ENCODE measurements at regions not wholly inside any gene's neighbourhood (a gene's known extent, or its start where the extent isn't known, plus 50 kb on each side); places are given as distances from the start of the nearest gene placed in this dataset.
A peak's percentile ranks its signal among the peaks of the same experiment; 100 is the strongest.

- Histone ChIP-seq H3K4me1 (ENCODE audit: low read depth) (no peaks in the 10 kb centered on the region), H3K36me3 (ENCODE audit: low read depth) (no peaks in the 10 kb centered on the region), H3K4me3 (no peak overlapping the region), H3K9me3 (no peaks in the 10 kb centered on the region)
- ATAC-seq (no peak), DNase-seq (no peak)
- intact Hi-C loops (cut with DNase I, micrococcal nuclease): no loop called here
- no peak for TF ChIP-seq CTCF (IDR thresholded peaks at IDR 0.05)
Measured at GRCh38 chr3:104594491-104594890, 772.2 kb upstream of the ALCAM start.

GRCh38 chr3:104596054-104596453 lies 770.7 kb upstream of the ALCAM start:
- no peak for TF ChIP-seq CTCF (IDR thresholded peaks at IDR 0.05)
- Histone ChIP-seq H3K9me3 (no peaks in the 10 kb centered on the region), H3K4me1 (ENCODE audit: low read depth) (no peaks in the 10 kb centered on the region), H3K36me3 (ENCODE audit: low read depth) (no peaks in the 10 kb centered on the region), H3K4me3 (no peak overlapping the region)
- ATAC-seq: no peak
- intact Hi-C loops (cut with DNase I, micrococcal nuclease): no loop called here
- DNase-seq: no peak

GRCh38 chr3:104596551-104596950 lies 770.2 kb upstream of the ALCAM start:
- Histone ChIP-seq H3K9me3 (no peaks in the 10 kb centered on the region), H3K4me3 (no peak overlapping the region), H3K4me1 (ENCODE audit: low read depth) (no peaks in the 10 kb centered on the region), H3K36me3 (ENCODE audit: low read depth) (no peaks in the 10 kb centered on the region)
- TF ChIP-seq CTCF (IDR thresholded peaks at IDR 0.05): no peak
- ATAC-seq: peak; percentile 66
- intact Hi-C loops (cut with DNase I, micrococcal nuclease): no loop called here
- DNase-seq: peak in 1 of 3 donors; percentile 38

- H3K36me3 ChIP-seq (ENCODE audit: low read depth): no peaks in the 10 kb centered on the region
- TF ChIP-seq CTCF (IDR thresholded peaks at IDR 0.05): no peak
- H3K4me1 ChIP-seq (ENCODE audit: low read depth): no peaks in the 10 kb centered on the region
- ATAC-seq (peak; percentile 83), DNase-seq (peak in 1 of 3 donors; percentile 20)
- H3K4me3 ChIP-seq: no peak overlapping the region
- H3K9me3 ChIP-seq: no peaks in the 10 kb centered on the region
- intact Hi-C loops (cut with DNase I, micrococcal nuclease): no loop called here
Measured at GRCh38 chr3:104598848-104599511, 767.7 kb upstream of the ALCAM start.

GRCh38 chr3:104604326-104605010 lies 762.2 kb upstream of the ALCAM start:
- Histone ChIP-seq H3K36me3 (ENCODE audit: low read depth) (no peaks in the 10 kb centered on the region), H3K4me3 (no peak overlapping the region), H3K9me3 (no peaks in the 10 kb centered on the region), H3K4me1 (ENCODE audit: low read depth) (no peaks in the 10 kb centered on the region)
- DNase-seq: no peak
- no peak for TF ChIP-seq CTCF (IDR thresholded peaks at IDR 0.05)
- intact Hi-C loops (cut with DNase I, micrococcal nuclease): no loop called here
- peak; percentile 45 for ATAC-seq
